NOMO-1 treated with DMSO at 0.1 percent for 48 hours (cell line): ENCODE measurements at regions not wholly inside any gene's neighbourhood (a gene's known extent, or its start where the extent isn't known, plus 50 kb on each side); places are given as distances from the start of the nearest gene placed in this dataset.

Source experiments
- DNase-seq: peaks from one replicate; lab custom pipeline; 2025; ENCODE audit not compliant: unreplicated experiment; lab: John Stamatoyannopoulos, UW

DNA sequence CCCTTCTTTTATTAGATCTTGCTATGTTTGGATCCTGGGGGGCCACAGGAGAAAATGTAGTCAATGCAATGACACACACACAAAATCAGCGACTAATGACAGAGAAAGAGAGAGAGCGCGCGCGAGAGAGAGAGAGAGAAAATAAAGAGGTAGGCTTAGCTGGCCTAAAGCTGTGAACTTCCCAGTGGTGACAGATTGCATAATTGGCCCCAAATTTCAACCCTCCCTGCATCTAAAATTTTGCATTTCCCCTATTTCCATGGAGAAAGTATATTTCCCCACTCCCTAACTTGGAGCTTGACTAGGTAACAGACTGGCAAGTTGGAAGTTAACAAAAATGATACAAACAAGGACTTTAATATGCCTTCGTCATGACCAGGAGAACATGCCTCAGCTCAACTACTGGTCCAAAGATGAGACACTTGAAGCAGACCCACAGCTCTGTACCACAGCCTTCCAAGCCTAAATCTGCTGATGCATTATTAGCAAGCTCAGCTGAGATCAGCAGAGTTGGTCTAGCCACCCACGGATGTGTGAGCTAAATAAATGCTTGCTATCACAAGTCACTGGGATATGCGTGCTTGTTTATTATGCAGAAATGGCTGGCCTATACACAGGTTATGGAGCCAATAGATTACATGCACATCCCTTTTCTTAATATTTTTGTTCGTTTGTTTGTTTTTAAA, 118.1 kb upstream of the PRDM1 start:
- no peak for DNase-seq

- DNase-seq, result no peak
Observed at GRCh38 chr6:105966481-105966880, 119.7 kb upstream of the PRDM1 start.

GRCh38 chr6:105964979-105965760, 121.0 kb upstream of the PRDM1 start:
- DNase-seq, result no peak

DNA sequence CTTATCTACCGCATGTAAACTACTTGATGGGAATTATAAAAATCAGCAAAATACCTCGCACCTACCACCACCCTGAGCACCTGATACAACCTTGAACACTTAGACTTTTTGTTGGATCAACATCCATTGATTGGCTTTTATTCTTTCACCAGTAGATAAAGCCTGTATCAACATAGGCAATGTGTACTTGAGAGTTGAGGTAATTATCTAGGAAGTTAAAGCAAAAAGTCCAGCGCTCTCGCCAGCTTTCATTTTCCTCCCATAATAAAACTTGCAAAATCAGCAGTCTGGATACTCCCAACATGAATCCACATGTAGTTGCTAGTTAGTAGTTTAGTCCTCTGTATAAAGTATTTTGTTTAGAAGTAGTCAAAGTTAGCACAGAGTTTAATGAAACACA, 132.0 kb upstream of the PRDM1 start:
- no peak for DNase-seq

- DNase-seq, result peak; percentile 61
Observed at GRCh38 chr6:105952772-105953690, 133.1 kb upstream of the PRDM1 start.

GRCh38 chr6:105952326-105952725, 133.8 kb upstream of the PRDM1 start:
- DNase-seq, result no peak

- no peak for DNase-seq
Observed at GRCh38 chr6:105951322-105951721, 134.8 kb upstream of the PRDM1 start.

DNA sequence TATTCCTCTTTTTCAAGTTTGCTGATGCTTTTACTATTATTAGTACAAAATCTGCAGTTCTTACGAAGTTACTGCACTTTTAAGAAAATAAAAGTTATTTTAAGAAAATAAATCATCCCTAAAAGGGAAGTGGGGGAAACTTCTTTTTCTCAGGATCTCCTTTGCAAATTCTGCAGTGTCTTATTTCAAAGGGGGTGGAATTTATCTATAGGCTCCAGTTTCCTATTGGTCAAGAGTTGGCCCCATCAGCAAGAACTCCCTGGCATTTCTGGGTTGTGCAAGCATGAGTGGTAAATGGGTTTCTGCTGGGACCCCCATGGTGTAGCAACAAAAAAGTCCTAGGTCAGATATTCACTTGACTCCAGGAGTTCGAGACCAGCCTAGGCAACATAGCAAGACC, 136.3 kb upstream of the PRDM1 start:
- DNase-seq, result peak; percentile 30

DNA sequence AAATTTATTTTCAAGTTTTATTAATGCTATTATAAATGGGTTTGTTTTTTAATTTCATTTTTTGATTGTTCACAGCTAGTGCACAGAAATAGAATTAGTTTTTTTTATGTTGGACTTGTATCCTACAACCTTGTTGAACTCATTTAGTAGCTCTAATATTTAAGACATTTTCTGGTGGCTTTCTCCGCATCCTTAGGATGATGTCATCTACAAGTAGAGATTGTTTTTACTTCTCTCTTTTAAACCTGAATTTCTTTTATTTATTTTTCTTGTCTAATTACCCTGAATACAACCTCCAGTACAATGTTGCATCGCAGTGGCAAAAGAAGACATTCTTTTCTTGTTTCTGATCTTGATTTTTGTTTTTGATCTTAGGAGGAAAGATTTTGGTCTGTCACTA, 142.6 kb upstream of the PRDM1 start:
- DNase-seq, result no peak

DNA sequence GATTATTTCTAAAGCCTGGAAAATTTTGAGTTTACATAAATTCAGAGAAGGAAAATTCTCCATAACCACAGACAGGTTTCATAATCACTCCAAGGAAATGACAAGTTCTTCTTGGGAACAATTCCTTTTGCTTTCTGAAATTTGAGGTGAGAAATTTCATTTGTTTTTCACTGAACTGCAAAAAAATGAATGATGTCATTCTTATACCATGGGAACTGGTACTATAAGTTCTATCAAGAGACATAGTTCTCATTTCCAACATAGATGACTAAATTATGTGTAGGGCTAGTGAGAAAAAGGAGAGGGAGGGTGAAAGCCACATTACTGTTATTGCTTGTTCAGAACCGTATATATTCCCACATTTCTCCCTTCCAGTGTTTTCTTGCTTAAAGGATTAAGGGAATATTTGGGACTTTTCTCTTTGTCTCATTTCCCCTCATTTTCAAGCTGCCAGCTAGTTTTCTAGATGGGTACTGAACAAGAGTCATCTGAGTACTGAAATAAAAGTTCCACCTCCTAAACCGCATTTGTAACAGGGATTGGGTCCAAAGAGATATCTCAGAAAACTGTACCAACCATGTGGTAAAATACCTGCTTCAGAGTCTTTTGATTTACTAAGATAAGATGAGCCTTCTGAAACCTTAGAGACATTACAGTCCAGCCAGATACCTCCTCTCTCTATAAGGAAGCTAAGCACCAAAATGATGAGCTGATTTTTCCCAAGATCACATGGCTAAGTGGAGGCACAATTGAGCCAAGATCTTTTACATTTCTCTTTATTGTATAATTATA, 144.3 kb upstream of the PRDM1 start:
- no peak for DNase-seq

DNA sequence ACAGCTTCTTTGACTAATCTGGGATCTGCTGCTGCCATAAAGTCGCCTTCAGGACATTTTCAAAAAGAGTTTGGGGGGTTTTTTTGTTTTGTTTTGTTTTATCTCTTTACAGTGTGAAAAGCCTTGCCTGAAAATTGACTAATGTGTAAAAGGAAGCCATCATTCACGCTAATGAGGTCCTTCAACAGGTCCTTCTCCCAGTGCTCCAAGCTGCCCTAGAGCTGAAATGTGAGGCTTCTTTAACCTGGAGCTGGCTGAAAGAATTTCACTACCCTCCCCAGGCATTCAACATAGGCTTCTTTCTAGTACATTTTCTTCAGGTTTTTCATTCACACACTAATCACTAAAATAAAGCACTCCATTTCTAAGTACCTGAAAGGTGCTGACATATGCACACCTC, 145.1 kb upstream of the PRDM1 start:
- DNase-seq, result no peak

DNA sequence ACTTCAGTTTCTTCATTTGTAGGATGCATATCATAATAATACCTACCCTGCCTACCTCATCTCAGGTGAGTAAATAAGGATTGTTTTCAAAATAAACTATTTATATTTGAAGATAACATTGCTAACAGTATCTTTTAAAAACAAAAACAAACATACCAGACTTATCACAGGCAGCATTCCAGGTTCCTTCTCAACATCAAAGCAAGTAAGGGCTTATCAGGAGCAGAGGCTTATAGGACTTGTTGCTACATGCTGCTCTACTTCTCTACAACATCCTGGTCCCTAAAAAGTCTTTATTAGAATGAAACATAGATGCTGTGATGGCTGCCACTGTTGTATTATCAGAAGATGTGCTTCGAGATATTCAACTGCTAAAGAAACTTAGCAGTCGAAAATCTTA, 149.2 kb upstream of the PRDM1 start:
- DNase-seq, result no peak

GRCh38 chr6:105935416-105935815, 150.7 kb upstream of the PRDM1 start:
- DNase-seq, result peak; percentile 22

DNA sequence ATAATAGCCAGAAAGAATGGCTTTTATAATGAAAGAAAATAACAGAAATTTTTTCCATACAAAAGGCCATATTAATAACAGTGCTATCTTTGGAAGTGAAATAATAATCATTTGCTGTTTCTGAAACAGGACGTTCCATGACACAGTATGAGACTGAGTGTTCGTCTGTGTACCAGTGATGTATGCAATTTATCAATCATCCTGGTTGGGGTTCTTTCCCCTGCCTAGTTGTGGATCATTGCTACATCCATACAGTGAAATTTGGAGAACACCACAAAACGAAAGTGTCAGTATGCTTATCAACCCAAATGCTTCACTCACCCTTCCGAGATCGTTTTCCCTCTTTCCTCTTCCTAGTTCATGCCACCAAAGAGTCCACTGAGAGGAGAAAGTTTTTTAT, 151.4 kb upstream of the PRDM1 start:
- no peak for DNase-seq

DNA sequence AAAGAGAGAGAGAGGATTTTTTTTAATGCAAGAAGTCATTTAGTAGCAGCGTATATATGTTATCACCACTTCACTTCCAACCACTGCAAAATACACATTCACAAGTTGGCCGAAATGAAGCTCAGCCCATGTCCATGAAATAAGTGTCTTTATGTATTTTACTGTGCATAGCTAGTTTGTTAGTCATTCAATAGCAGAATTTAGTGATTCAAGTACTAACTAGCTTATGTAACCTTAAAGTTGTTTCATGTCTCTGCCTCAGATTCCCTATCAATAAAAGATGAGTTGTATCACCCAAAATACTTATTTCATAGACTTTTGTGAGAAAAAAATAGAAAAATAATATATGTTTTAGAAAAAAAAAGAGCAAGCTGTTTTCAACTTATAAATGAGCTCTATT, 153.7 kb upstream of the PRDM1 start:
- no peak for DNase-seq

DNA sequence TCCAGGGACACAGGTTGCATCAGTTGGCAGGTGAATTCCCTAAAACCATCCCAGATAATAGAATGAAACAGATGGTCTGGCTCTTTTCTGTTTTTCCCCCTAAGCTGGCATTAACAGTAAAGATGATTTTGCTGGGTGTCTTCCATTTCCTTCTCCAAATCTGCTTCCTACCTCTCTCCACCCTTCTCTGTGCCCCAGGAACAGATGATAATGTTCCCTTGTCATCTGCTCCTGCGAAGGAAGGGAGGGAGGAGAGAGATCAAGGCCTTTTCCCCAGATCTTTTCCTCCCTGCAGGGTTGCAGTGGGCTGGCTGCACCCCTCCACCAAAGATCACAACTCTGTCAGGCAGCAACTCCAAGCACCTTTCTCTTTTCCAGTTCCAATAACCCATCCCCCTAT, 156.5 kb upstream of the PRDM1 start:
- DNase-seq, result no peak

DNA sequence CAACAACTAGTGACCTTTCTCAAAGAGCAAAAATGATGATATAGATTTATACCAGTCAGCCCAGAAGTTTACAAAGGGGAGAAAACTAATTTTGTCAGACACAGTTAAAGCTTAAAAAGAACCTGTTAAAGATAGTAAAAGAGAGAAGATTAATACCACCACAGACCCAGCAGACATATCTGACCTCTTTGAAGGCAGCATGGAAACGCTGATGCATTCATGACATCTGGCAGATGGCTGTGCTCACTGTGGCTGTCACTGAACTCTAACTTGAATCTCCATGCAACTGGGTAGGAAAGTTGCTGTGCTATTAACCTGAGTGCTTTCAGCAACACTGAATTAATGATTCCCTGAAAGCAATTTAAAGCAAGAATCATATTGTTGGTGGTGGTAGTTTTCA, 159.8 kb upstream of the PRDM1 start:
- DNase-seq, result no peak

GRCh38 chr6:105925706-105926105, 160.4 kb upstream of the PRDM1 start:
- DNase-seq, result no peak

DNA sequence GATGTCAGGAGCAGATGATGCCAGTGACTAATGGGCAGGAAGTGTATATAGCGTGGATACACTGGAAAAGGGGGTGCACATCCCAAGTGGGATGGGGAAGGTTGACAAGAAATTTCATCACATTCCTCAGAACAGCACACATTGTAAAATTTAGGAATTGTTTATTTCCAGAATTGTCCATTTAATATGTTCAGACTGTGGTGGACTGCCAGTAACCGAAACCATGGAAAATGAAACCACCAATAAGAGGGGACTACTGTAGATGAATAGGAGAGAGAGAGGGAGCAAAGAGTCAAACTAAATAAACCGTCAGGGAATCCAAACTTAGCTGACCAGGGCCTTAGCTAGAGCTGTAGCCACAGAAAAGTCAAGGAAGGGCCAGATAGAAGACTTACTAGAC, 164.4 kb upstream of the PRDM1 start:
- no peak for DNase-seq

- DNase-seq, result no peak
Observed at GRCh38 chr6:105920071-105920470, 166.1 kb upstream of the PRDM1 start.
